Ishikawa (cell line): ENCODE measurements at regions not wholly inside any gene's neighbourhood (a gene's known extent, or its start where the extent isn't known, plus 50 kb on each side); places are given as distances from the start of the nearest gene placed in this dataset.

Source experiments
- CEBPB ChIP-seq: IDR thresholded peaks from 2 replicates; pipeline ENCODE4 v1.6.1; 2012
- CREB1 ChIP-seq: IDR thresholded peaks from 2 replicates; pipeline ENCODE4 v1.6.1; 2012; ENCODE audit warnings: low read depth
- EGR1 ChIP-seq: IDR thresholded peaks from 2 replicates; pipeline ENCODE4 v1.6.1; 2012
- EP300 ChIP-seq: IDR thresholded peaks from 2 replicates; pipeline ENCODE4 v1.6.1; 2012; ENCODE audit warnings: borderline replicate concordance
- FOXM1 ChIP-seq: IDR thresholded peaks from 2 replicates; pipeline ENCODE4 v1.6.1; 2012; ENCODE audit warnings: low read depth, borderline replicate concordance
- NFIC ChIP-seq: IDR thresholded peaks from 2 replicates; pipeline ENCODE4 v1.6.1; 2012
- RAD21 ChIP-seq: IDR thresholded peaks from 2 replicates; pipeline ENCODE4 v1.6.1; 2012; ENCODE audit warnings: low read depth
- TAF1 ChIP-seq: IDR thresholded peaks from 2 replicates; pipeline ENCODE4 v1.6.1; 2012; ENCODE audit warnings: low read depth, mild to moderate bottlenecking
- YY1 ChIP-seq: IDR thresholded peaks from 2 replicates; pipeline ENCODE4 v1.6.1; 2012; ENCODE audit warnings: low read depth
- TF ChIP-seq, protein P1 (sequence below): IDR thresholded peaks from 2 replicates; pipeline ENCODE4 v1.6.1; 2012
- TF ChIP-seq, protein P2 (sequence below): IDR thresholded peaks from 2 replicates; pipeline ENCODE4 v1.6.1; 2012
- TF ChIP-seq, protein P3 (sequence below): IDR thresholded peaks from 2 replicates; pipeline ENCODE4 v1.6.1; 2012; ENCODE audit warnings: low read depth, mild to moderate bottlenecking

DNA sequence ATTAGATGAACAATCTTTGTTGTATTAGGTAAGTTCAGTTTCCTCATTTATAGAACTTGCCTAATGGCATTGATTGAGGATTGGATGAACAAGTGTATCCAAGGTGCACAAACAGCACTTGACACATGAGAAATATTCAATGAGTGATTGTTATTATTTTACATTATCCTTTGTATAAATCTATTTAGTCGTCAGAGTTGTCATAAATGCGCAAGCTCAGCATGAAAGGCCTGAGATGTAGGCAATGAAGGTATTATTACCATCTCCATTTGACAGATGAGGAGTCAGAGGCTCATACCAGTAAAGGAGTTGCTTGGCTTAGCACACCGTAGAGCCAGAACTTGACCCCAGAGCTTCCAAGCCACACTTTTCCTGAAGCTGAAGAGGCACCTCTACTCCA is 291.4 kb downstream of the C1D start:
- TF ChIP-seq RAD21 (no peak), NFIC (no peak), CREB1 (no peak), FOXM1 (no peak), EP300 (no peak), TAF1 (no peak), YY1 (no peak), EGR1 (no peak), CEBPB (no peak)
- TF ChIP-seq, protein P1, sequence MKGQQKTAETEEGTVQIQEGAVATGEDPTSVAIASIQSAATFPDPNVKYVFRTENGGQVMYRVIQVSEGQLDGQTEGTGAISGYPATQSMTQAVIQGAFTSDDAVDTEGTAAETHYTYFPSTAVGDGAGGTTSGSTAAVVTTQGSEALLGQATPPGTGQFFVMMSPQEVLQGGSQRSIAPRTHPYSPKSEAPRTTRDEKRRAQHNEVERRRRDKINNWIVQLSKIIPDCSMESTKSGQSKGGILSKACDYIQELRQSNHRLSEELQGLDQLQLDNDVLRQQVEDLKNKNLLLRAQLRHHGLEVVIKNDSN = no peak
- TF ChIP-seq, protein P2, sequence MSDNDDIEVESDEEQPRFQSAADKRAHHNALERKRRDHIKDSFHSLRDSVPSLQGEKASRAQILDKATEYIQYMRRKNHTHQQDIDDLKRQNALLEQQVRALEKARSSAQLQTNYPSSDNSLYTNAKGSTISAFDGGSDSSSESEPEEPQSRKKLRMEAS = no peak
- TF ChIP-seq, protein P3, sequence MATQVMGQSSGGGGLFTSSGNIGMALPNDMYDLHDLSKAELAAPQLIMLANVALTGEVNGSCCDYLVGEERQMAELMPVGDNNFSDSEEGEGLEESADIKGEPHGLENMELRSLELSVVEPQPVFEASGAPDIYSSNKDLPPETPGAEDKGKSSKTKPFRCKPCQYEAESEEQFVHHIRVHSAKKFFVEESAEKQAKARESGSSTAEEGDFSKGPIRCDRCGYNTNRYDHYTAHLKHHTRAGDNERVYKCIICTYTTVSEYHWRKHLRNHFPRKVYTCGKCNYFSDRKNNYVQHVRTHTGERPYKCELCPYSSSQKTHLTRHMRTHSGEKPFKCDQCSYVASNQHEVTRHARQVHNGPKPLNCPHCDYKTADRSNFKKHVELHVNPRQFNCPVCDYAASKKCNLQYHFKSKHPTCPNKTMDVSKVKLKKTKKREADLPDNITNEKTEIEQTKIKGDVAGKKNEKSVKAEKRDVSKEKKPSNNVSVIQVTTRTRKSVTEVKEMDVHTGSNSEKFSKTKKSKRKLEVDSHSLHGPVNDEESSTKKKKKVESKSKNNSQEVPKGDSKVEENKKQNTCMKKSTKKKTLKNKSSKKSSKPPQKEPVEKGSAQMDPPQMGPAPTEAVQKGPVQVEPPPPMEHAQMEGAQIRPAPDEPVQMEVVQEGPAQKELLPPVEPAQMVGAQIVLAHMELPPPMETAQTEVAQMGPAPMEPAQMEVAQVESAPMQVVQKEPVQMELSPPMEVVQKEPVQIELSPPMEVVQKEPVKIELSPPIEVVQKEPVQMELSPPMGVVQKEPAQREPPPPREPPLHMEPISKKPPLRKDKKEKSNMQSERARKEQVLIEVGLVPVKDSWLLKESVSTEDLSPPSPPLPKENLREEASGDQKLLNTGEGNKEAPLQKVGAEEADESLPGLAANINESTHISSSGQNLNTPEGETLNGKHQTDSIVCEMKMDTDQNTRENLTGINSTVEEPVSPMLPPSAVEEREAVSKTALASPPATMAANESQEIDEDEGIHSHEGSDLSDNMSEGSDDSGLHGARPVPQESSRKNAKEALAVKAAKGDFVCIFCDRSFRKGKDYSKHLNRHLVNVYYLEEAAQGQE = no peak
